OCI-LY7 (cell line): ENCODE measurements at regions not wholly inside any gene's neighbourhood (a gene's known extent, or its start where the extent isn't known, plus 50 kb on each side); places are given as distances from the start of the nearest gene placed in this dataset.

Source experiments
- BruUV-seq: library from RNA; stranded (reverse); fragments of 400-500 nt; replicated peaks from 2 replicates; lab custom pipeline; 2021; lab: Mats Ljungman, UMichigan
- CTCF ChIA-PET: fragments of 300-600 bp; sonication (Branson Sonifier 250); formaldehyde crosslinking; loops from one replicate; lab custom pipeline; 2022; ENCODE audit warnings: antibody characterized with exemption; ENCODE audit not compliant: unreplicated experiment; lab: Charles Lee
- POLR2A ChIA-PET: fragments of 300-600 bp; sonication (Branson Sonifier 250); formaldehyde crosslinking; loops from one replicate; lab custom pipeline; 2022; ENCODE audit warnings: antibody characterized with exemption; lab: Charles Lee
- DNase-seq: peaks from one replicate; pipeline ENCODE4 v3.0.0-alpha.2; 2015; ENCODE audit warnings: low spot score
- H2AFZ ChIP-seq: fragments of 200-600 bp; sonication (generic), shearing (Covaris generic); 2 replicates; pipeline ENCODE4 v1.6.1; 2014; ENCODE audit warnings: mild to moderate bottlenecking, antibody characterized with exemption, low read length, moderate library complexity
- H3K27ac ChIP-seq: fragments of 200-600 bp; sonication (generic); 2 replicates; pipeline ENCODE4 v1.5.1; 2014; ENCODE audit warnings: mixed run types, low read depth, mild to moderate bottlenecking, moderate library complexity, low read length, inconsistent platforms; ENCODE audit not compliant: poor library complexity, severe bottlenecking
- H3K36me3 ChIP-seq: fragments of 200-600 bp; sonication (generic); 2 replicates; pipeline ENCODE4 v1.6.1; 2014; ENCODE audit warnings: mild to moderate bottlenecking, antibody characterized with exemption, low read length, moderate library complexity, mixed read lengths; ENCODE audit not compliant: insufficient read depth
- H3K4me1 ChIP-seq: fragments of 200-600 bp; sonication (generic); 2 replicates; pipeline ENCODE4 v1.5.1; 2014; ENCODE audit warnings: mild to moderate bottlenecking, low read length; ENCODE audit not compliant: insufficient read depth, poor library complexity, severe bottlenecking
- H3K4me2 ChIP-seq: fragments of 200-600 bp; sonication (generic); 2 replicates; pipeline ENCODE4 v1.6.1; 2014; ENCODE audit warnings: mild to moderate bottlenecking, low read length
- H3K4me3 ChIP-seq: fragments of 200-600 bp; sonication (generic); 2 replicates; pipeline ENCODE4 v1.5.1; 2014; ENCODE audit warnings: mild to moderate bottlenecking, low read depth, low read length; ENCODE audit not compliant: poor library complexity, severe bottlenecking
- H3K79me2 ChIP-seq: fragments of 200-600 bp; sonication (generic); 2 replicates; pipeline ENCODE4 v1.6.1; 2016; ENCODE audit warnings: low read depth, mild to moderate bottlenecking, low read length, moderate library complexity, mixed read lengths; ENCODE audit not compliant: insufficient read depth
- H3K9me2 ChIP-seq: fragments of 200-600 bp; sonication (generic); 2 replicates; pipeline ENCODE4 v1.6.1; 2016; ENCODE audit warnings: mild to moderate bottlenecking, low read length, mixed read lengths; ENCODE audit not compliant: insufficient read depth
- H3K9me3 ChIP-seq: fragments of 200-600 bp; sonication (generic); 2 replicates; pipeline ENCODE4 v1.6.1; 2014; ENCODE audit warnings: mild to moderate bottlenecking, mixed run types, low read length, mixed read lengths
- H4K20me1 ChIP-seq: fragments of 200-600 bp; sonication (generic); 2 replicates; pipeline ENCODE4 v1.6.1; 2014; ENCODE audit warnings: mild to moderate bottlenecking, antibody characterized with exemption, low read length, moderate library complexity, mixed read lengths; ENCODE audit not compliant: insufficient read depth
- EZH2phosphoT487 ChIP-seq: fragments of 200-600 bp; sonication (generic); IDR thresholded peaks from 2 replicates; pipeline ENCODE4 v1.6.1; 2018; ENCODE audit warnings: low read depth, borderline replicate concordance, mild to moderate bottlenecking, mixed run types, antibody characterized with exemption, low read length, moderate library complexity, mixed read lengths
- intact Hi-C: fragments of 100-400 bp; cut with micrococcal nuclease; formaldehyde crosslinking; loops from one replicate; pipeline ENCODE4 v1.10.0; 2022; ENCODE audit not compliant: unreplicated experiment
- TF ChIP-seq, protein P1 (sequence below): fragments of 200-600 bp; sonication (generic); conservative IDR thresholded peaks from 2 replicates; pipeline ENCODE4 v1.5.1; 2014; ENCODE audit warnings: mild to moderate bottlenecking, antibody characterized with exemption, low read length, moderate library complexity, mixed read lengths

- no peaks in the 10 kb centered on the region for H3K79me2 ChIP-seq
- H3K4me1 ChIP-seq = no peaks in the 10 kb centered on the region
- no peak overlapping the region for H3K27ac ChIP-seq
- no peak for DNase-seq
- H2AFZ ChIP-seq = no peak overlapping the region
- no TSS peak for BruUV-seq
- ChIA-PET POLR2A (no interaction called here), CTCF (no interaction called here)
- no peaks in the 10 kb centered on the region for H3K36me3 ChIP-seq
- no peak overlapping the region for H3K4me3 ChIP-seq
- intact Hi-C loops = loop anchor here (10.0 kb wide), 1 partner anchor 209 kb away; no protein-coding TSS in a partner anchor
- H3K9me3 ChIP-seq = no peaks in the 10 kb centered on the region
- no peaks in the 10 kb centered on the region for H4K20me1 ChIP-seq
- no peaks in the 10 kb centered on the region for H3K9me2 ChIP-seq
- TF ChIP-seq EZH2phosphoT487 = no peak
- TF ChIP-seq, protein P1, sequence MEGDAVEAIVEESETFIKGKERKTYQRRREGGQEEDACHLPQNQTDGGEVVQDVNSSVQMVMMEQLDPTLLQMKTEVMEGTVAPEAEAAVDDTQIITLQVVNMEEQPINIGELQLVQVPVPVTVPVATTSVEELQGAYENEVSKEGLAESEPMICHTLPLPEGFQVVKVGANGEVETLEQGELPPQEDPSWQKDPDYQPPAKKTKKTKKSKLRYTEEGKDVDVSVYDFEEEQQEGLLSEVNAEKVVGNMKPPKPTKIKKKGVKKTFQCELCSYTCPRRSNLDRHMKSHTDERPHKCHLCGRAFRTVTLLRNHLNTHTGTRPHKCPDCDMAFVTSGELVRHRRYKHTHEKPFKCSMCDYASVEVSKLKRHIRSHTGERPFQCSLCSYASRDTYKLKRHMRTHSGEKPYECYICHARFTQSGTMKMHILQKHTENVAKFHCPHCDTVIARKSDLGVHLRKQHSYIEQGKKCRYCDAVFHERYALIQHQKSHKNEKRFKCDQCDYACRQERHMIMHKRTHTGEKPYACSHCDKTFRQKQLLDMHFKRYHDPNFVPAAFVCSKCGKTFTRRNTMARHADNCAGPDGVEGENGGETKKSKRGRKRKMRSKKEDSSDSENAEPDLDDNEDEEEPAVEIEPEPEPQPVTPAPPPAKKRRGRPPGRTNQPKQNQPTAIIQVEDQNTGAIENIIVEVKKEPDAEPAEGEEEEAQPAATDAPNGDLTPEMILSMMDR = no peak
- no peak overlapping the region for H3K4me2 ChIP-seq
These were observed 59.9 kb upstream of the POMGNT2 start for GRCh38 chr3:43165786-43166185.

GRCh38 chr3:43163895-43164493 lies 58.1 kb upstream of the POMGNT2 start:
- Histone ChIP-seq H3K4me3 (no peak overlapping the region), H3K27ac (no peak overlapping the region), H3K9me2 (no peaks in the 10 kb centered on the region), H3K36me3 (no peaks in the 10 kb centered on the region), H4K20me1 (no peaks in the 10 kb centered on the region), H2AFZ (no peak overlapping the region), H3K79me2 (no peaks in the 10 kb centered on the region), H3K9me3 (no peaks in the 10 kb centered on the region), H3K4me2 (no peak overlapping the region), H3K4me1 (no peaks in the 10 kb centered on the region)
- BruUV-seq = no TSS peak
- intact Hi-C loops = loop anchor here (10.0 kb wide), 1 partner anchor 211 kb away; no protein-coding TSS in a partner anchor
- TF ChIP-seq, protein P1 = no peak
- TF ChIP-seq EZH2phosphoT487 = no peak
- ChIA-PET POLR2A (interaction anchor here (0.7 kb wide), 1 partner anchor 69 kb away, joined by 3 read pairs; no protein-coding TSS in a partner anchor), CTCF (no interaction called here)
- no peak for DNase-seq
